SK-N-SH (cell line): ENCODE measurements at regions not wholly inside any gene's neighbourhood (a gene's known extent, or its start where the extent isn't known, plus 50 kb on each side); places are given as distances from the start of the nearest gene placed in this dataset.

ENCODE experiments used
- EZH2phosphoT487 ChIP-seq: fragments of 200-600 bp; sonication (generic); IDR thresholded peaks from 2 replicates; pipeline ENCODE4 v1.6.1; 2017; ENCODE audit warnings: low read depth, mixed run types, mild to moderate bottlenecking, antibody characterized with exemption, moderate library complexity, borderline replicate concordance
- GABPA ChIP-seq: IDR thresholded peaks from 2 replicates; pipeline ENCODE4 v1.4.0; 2012; ENCODE audit warnings: low read depth, mild to moderate bottlenecking
- JUND ChIP-seq: IDR thresholded peaks from 2 replicates; pipeline ENCODE4 v1.4.0; 2012
- MEF2A ChIP-seq: IDR thresholded peaks from 2 replicates; pipeline ENCODE4 v1.4.0; 2012; ENCODE audit warnings: low read depth, borderline replicate concordance
- RAD21 ChIP-seq: IDR thresholded peaks from 2 replicates; pipeline ENCODE4 v1.6.1; 2012; ENCODE audit warnings: mild to moderate bottlenecking, low read length
- RFX5 ChIP-seq: IDR thresholded peaks from 2 replicates; pipeline ENCODE4 v1.6.1; 2012; ENCODE audit warnings: mild to moderate bottlenecking, improper control_type of control experiment, low read length
- RXRA ChIP-seq: IDR thresholded peaks from 2 replicates; pipeline ENCODE4 v1.4.0; 2012; ENCODE audit warnings: low read depth, mild to moderate bottlenecking, borderline replicate concordance
- TCF12 ChIP-seq: IDR thresholded peaks from 2 replicates; pipeline ENCODE4 v1.4.0; 2012
- TF ChIP-seq, protein P1 (sequence below): fragments of 150-350 bp; IDR thresholded peaks from 2 replicates; pipeline ENCODE4 v1.6.1; 2017; ENCODE audit warnings: antibody characterized with exemption, low read length, low read depth, borderline replicate concordance
- TF ChIP-seq, protein P2 (sequence below): fragments of 200-600 bp; sonication (generic); IDR thresholded peaks from 2 replicates; pipeline ENCODE4 v1.6.1; 2017; ENCODE audit warnings: antibody characterized with exemption, mild to moderate bottlenecking, moderate library complexity
- TF ChIP-seq, protein P3 (sequence below): IDR thresholded peaks from 2 replicates; pipeline ENCODE4 v1.4.0; 2012; ENCODE audit warnings: low read depth, borderline replicate concordance
- TF ChIP-seq, protein P4 (sequence below): IDR thresholded peaks from 2 replicates; pipeline ENCODE4; 2012
- TF ChIP-seq, protein P5 (sequence below): IDR thresholded peaks from 2 replicates; pipeline ENCODE4 v1.6.1; 2012; ENCODE audit warnings: mild to moderate bottlenecking, low read depth, low read length, moderate library complexity
- TF ChIP-seq, protein P6 (sequence below): IDR thresholded peaks from 2 replicates; pipeline ENCODE4 v1.4.0; 2012; ENCODE audit warnings: low read depth

DNA sequence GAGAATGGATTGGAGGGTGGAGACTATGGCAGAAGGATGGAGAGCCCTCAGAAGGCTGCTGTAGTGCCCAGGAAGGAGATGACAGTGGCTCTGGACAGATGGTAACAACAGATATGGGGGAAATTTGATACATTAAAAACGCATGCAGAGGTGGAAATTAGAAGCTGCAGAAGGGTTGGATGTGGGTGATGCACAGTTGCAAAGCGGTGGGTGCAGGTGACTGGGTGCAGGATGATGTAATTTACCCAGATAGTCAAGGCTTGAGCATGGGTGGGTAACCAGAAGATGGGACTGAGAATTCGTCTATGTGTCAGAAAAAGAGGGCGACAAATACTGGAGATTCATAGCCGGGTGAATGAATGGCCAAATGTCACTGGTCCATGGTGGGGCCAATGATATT, 570.3 kb downstream of the MN1 start:
- TF ChIP-seq RXRA (no peak), EZH2phosphoT487 (no peak), MEF2A (no peak), RAD21 (no peak), JUND (no peak), TCF12 (no peak), RFX5 (no peak), GABPA (no peak)
- TF ChIP-seq, protein P1, sequence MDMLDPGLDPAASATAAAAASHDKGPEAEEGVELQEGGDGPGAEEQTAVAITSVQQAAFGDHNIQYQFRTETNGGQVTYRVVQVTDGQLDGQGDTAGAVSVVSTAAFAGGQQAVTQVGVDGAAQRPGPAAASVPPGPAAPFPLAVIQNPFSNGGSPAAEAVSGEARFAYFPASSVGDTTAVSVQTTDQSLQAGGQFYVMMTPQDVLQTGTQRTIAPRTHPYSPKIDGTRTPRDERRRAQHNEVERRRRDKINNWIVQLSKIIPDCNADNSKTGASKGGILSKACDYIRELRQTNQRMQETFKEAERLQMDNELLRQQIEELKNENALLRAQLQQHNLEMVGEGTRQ: no peak
- TF ChIP-seq, protein P2, sequence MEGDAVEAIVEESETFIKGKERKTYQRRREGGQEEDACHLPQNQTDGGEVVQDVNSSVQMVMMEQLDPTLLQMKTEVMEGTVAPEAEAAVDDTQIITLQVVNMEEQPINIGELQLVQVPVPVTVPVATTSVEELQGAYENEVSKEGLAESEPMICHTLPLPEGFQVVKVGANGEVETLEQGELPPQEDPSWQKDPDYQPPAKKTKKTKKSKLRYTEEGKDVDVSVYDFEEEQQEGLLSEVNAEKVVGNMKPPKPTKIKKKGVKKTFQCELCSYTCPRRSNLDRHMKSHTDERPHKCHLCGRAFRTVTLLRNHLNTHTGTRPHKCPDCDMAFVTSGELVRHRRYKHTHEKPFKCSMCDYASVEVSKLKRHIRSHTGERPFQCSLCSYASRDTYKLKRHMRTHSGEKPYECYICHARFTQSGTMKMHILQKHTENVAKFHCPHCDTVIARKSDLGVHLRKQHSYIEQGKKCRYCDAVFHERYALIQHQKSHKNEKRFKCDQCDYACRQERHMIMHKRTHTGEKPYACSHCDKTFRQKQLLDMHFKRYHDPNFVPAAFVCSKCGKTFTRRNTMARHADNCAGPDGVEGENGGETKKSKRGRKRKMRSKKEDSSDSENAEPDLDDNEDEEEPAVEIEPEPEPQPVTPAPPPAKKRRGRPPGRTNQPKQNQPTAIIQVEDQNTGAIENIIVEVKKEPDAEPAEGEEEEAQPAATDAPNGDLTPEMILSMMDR: no peak
- TF ChIP-seq, protein P3, sequence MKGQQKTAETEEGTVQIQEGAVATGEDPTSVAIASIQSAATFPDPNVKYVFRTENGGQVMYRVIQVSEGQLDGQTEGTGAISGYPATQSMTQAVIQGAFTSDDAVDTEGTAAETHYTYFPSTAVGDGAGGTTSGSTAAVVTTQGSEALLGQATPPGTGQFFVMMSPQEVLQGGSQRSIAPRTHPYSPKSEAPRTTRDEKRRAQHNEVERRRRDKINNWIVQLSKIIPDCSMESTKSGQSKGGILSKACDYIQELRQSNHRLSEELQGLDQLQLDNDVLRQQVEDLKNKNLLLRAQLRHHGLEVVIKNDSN: no peak
- TF ChIP-seq, protein P4, sequence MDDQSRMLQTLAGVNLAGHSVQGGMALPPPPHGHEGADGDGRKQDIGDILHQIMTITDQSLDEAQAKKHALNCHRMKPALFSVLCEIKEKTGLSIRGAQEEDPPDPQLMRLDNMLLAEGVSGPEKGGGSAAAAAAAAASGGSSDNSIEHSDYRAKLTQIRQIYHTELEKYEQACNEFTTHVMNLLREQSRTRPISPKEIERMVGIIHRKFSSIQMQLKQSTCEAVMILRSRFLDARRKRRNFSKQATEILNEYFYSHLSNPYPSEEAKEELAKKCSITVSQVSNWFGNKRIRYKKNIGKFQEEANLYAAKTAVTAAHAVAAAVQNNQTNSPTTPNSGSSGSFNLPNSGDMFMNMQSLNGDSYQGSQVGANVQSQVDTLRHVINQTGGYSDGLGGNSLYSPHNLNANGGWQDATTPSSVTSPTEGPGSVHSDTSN: no peak
- TF ChIP-seq, protein P5, sequence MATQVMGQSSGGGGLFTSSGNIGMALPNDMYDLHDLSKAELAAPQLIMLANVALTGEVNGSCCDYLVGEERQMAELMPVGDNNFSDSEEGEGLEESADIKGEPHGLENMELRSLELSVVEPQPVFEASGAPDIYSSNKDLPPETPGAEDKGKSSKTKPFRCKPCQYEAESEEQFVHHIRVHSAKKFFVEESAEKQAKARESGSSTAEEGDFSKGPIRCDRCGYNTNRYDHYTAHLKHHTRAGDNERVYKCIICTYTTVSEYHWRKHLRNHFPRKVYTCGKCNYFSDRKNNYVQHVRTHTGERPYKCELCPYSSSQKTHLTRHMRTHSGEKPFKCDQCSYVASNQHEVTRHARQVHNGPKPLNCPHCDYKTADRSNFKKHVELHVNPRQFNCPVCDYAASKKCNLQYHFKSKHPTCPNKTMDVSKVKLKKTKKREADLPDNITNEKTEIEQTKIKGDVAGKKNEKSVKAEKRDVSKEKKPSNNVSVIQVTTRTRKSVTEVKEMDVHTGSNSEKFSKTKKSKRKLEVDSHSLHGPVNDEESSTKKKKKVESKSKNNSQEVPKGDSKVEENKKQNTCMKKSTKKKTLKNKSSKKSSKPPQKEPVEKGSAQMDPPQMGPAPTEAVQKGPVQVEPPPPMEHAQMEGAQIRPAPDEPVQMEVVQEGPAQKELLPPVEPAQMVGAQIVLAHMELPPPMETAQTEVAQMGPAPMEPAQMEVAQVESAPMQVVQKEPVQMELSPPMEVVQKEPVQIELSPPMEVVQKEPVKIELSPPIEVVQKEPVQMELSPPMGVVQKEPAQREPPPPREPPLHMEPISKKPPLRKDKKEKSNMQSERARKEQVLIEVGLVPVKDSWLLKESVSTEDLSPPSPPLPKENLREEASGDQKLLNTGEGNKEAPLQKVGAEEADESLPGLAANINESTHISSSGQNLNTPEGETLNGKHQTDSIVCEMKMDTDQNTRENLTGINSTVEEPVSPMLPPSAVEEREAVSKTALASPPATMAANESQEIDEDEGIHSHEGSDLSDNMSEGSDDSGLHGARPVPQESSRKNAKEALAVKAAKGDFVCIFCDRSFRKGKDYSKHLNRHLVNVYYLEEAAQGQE: no peak
- TF ChIP-seq, protein P6, sequence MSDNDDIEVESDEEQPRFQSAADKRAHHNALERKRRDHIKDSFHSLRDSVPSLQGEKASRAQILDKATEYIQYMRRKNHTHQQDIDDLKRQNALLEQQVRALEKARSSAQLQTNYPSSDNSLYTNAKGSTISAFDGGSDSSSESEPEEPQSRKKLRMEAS: no peak
